Omental fat pad (tissue), 3 donors: ENCODE measurements at regions not wholly inside any gene's neighbourhood (a gene's known extent, or its start where the extent isn't known, plus 50 kb on each side); places are given as distances from the start of the nearest gene placed in this dataset.

Source experiments
- ATAC-seq: fragments of 150-250 bp; one replicate; pipeline ENCODE4 v1.9.1; 2016; ENCODE audit warnings: mild to moderate bottlenecking, moderate library complexity; ENCODE audit not compliant: low FRiP score
- DNase-seq: peaks from one replicate; pipeline ENCODE4 v3.0.0-alpha.2; 2019; ENCODE audit warnings: low spot score
- TF ChIP-seq, protein P1 (sequence below), 3 donors: fragments of 450-650 bp; IDR thresholded peaks; one replicate each; pipeline ENCODE4 v1.5.1; 2016 to 2017; ENCODE audit warnings: antibody characterized with exemption in 3 of 3, mild to moderate bottlenecking in 3 of 3, moderate library complexity in 2 of 3

GRCh38 chr5:167905919-167906853 lies 385.3 kb upstream of the WWC1 start:
- ATAC-seq (no peak), DNase-seq (no peak)
- TF ChIP-seq, protein P1, sequence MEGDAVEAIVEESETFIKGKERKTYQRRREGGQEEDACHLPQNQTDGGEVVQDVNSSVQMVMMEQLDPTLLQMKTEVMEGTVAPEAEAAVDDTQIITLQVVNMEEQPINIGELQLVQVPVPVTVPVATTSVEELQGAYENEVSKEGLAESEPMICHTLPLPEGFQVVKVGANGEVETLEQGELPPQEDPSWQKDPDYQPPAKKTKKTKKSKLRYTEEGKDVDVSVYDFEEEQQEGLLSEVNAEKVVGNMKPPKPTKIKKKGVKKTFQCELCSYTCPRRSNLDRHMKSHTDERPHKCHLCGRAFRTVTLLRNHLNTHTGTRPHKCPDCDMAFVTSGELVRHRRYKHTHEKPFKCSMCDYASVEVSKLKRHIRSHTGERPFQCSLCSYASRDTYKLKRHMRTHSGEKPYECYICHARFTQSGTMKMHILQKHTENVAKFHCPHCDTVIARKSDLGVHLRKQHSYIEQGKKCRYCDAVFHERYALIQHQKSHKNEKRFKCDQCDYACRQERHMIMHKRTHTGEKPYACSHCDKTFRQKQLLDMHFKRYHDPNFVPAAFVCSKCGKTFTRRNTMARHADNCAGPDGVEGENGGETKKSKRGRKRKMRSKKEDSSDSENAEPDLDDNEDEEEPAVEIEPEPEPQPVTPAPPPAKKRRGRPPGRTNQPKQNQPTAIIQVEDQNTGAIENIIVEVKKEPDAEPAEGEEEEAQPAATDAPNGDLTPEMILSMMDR (IDR thresholded peaks at IDR 0.05): no peak

DNA sequence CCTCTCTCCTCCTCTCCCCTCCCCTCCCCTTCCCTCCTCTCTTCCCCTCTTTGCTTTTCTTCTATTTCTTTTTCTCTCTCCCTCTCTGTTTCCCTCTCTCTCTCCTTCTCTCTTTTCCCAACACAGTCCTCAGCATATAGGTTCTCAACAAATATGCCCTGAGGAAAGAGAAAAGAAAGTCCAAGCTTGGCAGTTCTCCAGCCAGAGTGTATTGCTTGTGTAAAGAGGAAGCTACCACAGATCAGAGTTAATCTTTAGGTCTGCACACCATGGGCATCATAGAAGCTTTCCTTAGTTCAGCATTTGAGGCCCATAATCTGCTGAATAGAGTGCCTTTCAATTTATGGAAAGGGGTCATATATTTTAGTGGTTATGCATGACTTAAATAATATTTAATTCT lies 382.8 kb upstream of the WWC1 start:
- DNase-seq: no peak
- TF ChIP-seq, protein P1 (IDR thresholded peaks at IDR 0.05): no peak
- no peak for ATAC-seq

DNA sequence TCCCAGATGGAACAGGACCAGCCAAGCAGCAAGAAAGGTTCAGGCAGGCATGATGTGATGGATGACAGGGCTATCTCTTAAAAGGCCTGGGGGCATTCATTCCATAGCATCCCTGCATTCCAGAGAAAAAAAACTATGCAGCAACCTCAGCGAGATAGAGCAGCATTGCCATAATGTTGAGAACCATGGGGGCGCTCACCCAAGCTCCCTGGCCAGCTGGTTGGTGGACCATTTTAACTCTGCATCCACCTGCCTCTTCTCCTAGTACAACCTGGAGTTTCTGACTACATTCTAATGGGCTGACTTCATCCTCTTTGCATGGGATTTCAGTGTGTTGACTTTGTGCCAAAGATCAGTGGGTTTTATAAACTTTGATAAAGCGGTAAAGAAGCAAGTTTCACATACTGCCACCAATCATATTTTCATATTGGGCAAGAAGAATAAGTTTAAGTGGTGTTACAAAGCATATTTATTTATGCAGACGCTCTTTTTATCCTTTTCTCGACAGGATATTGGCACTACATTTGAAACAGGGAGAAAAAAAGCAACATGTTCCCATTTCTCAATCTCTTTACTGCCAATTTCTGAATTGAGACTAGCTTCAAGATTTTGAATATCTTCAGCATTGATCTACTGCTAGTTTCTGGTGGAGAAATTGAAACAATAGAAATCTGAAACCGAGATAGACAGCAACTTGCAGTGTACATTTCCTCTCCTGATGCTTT lies 378.3 kb upstream of the WWC1 start:
- DNase-seq: no peak
- TF ChIP-seq, protein P1 (IDR thresholded peaks at IDR 0.05): no peak
- no peak for ATAC-seq

GRCh38 chr5:167915237-167915636 lies 376.2 kb upstream of the WWC1 start:
- DNase-seq: no peak
- ATAC-seq: no peak
- TF ChIP-seq, protein P1 (IDR thresholded peaks at IDR 0.05): no peak

GRCh38 chr5:167916261-167916691 lies 375.2 kb upstream of the WWC1 start:
- TF ChIP-seq, protein P1 (IDR thresholded peaks at IDR 0.05): no peak
- ATAC-seq: no peak

GRCh38 chr5:167916706-167917105 lies 374.7 kb upstream of the WWC1 start:
- ATAC-seq (no peak), DNase-seq (no peak)
- TF ChIP-seq, protein P1 (IDR thresholded peaks at IDR 0.05): no peak

More at GRCh38 chr5:167916261-167916691, 375.2 kb upstream of the WWC1 start:
- no peak for DNase-seq
